K562 (cell line): ENCODE measurements at regions not wholly inside any gene's neighbourhood (a gene's known extent, or its start where the extent isn't known, plus 50 kb on each side); places are given as distances from the start of the nearest gene placed in this dataset.

ENCODE experiments used
- NR2C1 ChIP-seq, 2 experiments: fragments of 450-650 bp; IDR thresholded peaks; 2 replicates each; pipeline ENCODE4 v1.6.1; 2017; ENCODE audit warnings: mild to moderate bottlenecking in 2 of 2, antibody characterized with exemption in 1 of 2, inconsistent platforms in 1 of 2, missing compliant biosample characterization in 1 of 2, missing genetic modification characterization in 1 of 2
- SOX6 ChIP-seq: fragments of 450-650 bp; IDR thresholded peaks from 2 replicates; pipeline ENCODE4 v1.6.1; 2014; ENCODE audit warnings: mild to moderate bottlenecking
- ZFP30 ChIP-seq: fragments of 250-450 bp; sonication (Bioruptor Pico); IDR thresholded peaks from 2 replicates; pipeline ENCODE4 v1.8.0; 2022; ENCODE audit warnings: moderate library complexity, mild to moderate bottlenecking, inconsistent platforms, borderline replicate concordance
- ZNF175 ChIP-seq: fragments of 200-800 bp; sonication (Bioruptor generic); IDR thresholded peaks from 2 replicates; pipeline ENCODE4 v1.6.1; 2016; ENCODE audit warnings: low read depth, mild to moderate bottlenecking, missing genetic modification characterization, missing compliant biosample characterization
- TF ChIP-seq, protein P1 (sequence below): fragments of 250-450 bp; sonication (Bioruptor Pico); IDR thresholded peaks from 2 replicates; pipeline ENCODE4 v1.4.0; 2020; ENCODE audit warnings: mild to moderate bottlenecking
- TF ChIP-seq, protein P2 (sequence below): fragments of 200-400 bp; formaldehyde crosslinking; IDR thresholded peaks from 2 replicates; pipeline ENCODE4 v1.6.1; 2017; ENCODE audit warnings: mild to moderate bottlenecking, low read depth, low read length, moderate library complexity
- TF ChIP-seq, protein P3 (sequence below): IDR thresholded peaks from 2 replicates; pipeline ENCODE4 v1.6.1; 2011; ENCODE audit warnings: borderline replicate concordance, low read depth, mild to moderate bottlenecking, moderate library complexity, low read length; ENCODE audit not compliant: insufficient read depth, poor library complexity, severe bottlenecking

DNA sequence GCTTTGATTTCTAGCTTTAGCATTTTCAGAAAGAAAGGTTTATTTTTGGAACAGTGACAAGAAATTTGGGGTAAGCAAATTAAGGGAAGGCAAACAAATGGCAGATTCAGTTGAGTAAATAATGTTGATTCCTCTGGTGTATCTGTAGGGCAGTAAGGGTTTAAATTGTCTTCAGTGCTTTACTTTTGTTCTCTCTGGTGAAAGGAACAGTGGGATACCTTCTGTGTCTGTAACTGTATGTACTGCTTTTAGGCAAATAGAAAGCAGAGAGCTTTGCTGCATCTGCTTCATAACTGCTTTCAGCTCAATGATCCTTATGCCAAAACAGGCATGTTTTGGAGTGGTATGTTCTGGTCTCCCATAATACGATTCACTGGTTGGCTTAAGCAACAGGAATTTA is 932.1 kb upstream of the SLIT2 start (continued):
- TF ChIP-seq SOX6 (no peak), ZFP30 (CRISPR knock-in tag) (no peak), NR2C1 (IDR thresholded peaks at IDR 0.05) (no peak), NR2C1 (tag; IDR thresholded peaks at IDR 0.05) (no peak), ZNF175 (CRISPR knock-in tag) (no peak)
- TF ChIP-seq, protein P1, sequence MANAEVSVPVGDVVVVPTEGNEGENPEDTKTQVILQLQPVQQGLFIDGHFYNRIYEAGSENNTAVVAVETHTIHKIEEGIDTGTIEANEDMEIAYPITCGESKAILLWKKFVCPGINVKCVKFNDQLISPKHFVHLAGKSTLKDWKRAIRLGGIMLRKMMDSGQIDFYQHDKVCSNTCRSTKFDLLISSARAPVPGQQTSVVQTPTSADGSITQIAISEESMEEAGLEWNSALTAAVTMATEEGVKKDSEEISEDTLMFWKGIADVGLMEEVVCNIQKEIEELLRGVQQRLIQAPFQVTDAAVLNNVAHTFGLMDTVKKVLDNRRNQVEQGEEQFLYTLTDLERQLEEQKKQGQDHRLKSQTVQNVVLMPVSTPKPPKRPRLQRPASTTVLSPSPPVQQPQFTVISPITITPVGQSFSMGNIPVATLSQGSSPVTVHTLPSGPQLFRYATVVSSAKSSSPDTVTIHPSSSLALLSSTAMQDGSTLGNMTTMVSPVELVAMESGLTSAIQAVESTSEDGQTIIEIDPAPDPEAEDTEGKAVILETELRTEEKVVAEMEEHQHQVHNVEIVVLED (CRISPR knock-in tag) = no peak
- TF ChIP-seq, protein P2, sequence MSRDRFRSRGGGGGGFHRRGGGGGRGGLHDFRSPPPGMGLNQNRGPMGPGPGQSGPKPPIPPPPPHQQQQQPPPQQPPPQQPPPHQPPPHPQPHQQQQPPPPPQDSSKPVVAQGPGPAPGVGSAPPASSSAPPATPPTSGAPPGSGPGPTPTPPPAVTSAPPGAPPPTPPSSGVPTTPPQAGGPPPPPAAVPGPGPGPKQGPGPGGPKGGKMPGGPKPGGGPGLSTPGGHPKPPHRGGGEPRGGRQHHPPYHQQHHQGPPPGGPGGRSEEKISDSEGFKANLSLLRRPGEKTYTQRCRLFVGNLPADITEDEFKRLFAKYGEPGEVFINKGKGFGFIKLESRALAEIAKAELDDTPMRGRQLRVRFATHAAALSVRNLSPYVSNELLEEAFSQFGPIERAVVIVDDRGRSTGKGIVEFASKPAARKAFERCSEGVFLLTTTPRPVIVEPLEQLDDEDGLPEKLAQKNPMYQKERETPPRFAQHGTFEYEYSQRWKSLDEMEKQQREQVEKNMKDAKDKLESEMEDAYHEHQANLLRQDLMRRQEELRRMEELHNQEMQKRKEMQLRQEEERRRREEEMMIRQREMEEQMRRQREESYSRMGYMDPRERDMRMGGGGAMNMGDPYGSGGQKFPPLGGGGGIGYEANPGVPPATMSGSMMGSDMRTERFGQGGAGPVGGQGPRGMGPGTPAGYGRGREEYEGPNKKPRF = no peak
- TF ChIP-seq, protein P3, sequence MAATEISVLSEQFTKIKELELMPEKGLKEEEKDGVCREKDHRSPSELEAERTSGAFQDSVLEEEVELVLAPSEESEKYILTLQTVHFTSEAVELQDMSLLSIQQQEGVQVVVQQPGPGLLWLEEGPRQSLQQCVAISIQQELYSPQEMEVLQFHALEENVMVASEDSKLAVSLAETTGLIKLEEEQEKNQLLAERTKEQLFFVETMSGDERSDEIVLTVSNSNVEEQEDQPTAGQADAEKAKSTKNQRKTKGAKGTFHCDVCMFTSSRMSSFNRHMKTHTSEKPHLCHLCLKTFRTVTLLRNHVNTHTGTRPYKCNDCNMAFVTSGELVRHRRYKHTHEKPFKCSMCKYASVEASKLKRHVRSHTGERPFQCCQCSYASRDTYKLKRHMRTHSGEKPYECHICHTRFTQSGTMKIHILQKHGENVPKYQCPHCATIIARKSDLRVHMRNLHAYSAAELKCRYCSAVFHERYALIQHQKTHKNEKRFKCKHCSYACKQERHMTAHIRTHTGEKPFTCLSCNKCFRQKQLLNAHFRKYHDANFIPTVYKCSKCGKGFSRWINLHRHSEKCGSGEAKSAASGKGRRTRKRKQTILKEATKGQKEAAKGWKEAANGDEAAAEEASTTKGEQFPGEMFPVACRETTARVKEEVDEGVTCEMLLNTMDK = no peak
